Transverse colon (tissue), 4 donors: ENCODE measurements at regions not wholly inside any gene's neighbourhood (a gene's known extent, or its start where the extent isn't known, plus 50 kb on each side); places are given as distances from the start of the nearest gene placed in this dataset.

Source experiments
- DNase-seq: peaks from one replicate; pipeline ENCODE4 v3.0.0-alpha.2; 2019
- H3K27ac ChIP-seq, 4 donors: fragments of 200-600 bp; sonication (generic); 2 replicates each; pipeline ENCODE4 v1.5.1; 2016 to 2018; ENCODE audit warnings: inconsistent platforms in 4 of 4
- H3K27me3 ChIP-seq: fragments of 200-600 bp; sonication (generic); 2 replicates; pipeline ENCODE4 v1.5.1; 2017; ENCODE audit warnings: inconsistent platforms
- H3K36me3 ChIP-seq, 4 donors: fragments of 200-600 bp; sonication (generic); 2 replicates each; pipeline ENCODE4 v1.5.1; 2017 to 2019; ENCODE audit warnings: inconsistent platforms in 4 of 4
- H3K4me1 ChIP-seq, 4 donors: fragments of 200-600 bp; sonication (generic); 2 replicates each; pipeline ENCODE4 v1.5.1; 2017 to 2020; ENCODE audit warnings: inconsistent platforms in 4 of 4
- H3K4me3 ChIP-seq, 4 donors: fragments of 200-600 bp; sonication (generic); 1 replicate in 1 of 4; 2 replicates in 3 of 4; pipeline versions ENCODE4 v1.5.1 to v1.6.1; 2017 to 2019; ENCODE audit warnings: inconsistent platforms in 4 of 4
- H3K9me3 ChIP-seq, 2 donors: fragments of 200-600 bp; sonication (generic); 2 replicates each; pipeline ENCODE4 v1.5.1; 2017 to 2019; ENCODE audit warnings: inconsistent platforms in 2 of 2
- CTCF ChIP-seq, 5 experiments: fragments of 200-600 bp in 3 of 5; fragments of 450-650 bp in 2 of 5; sonication (generic) in 3 of 5; IDR thresholded peaks; 1 replicate in 2 of 5; 2 replicates in 3 of 5; pipeline ENCODE4 v1.5.1; 2016 to 2017; ENCODE audit warnings: antibody characterized with exemption in 5 of 5, inconsistent platforms in 3 of 5, mild to moderate bottlenecking in 2 of 5, moderate library complexity in 1 of 5
- EP300 ChIP-seq: sonication (generic); formaldehyde crosslinking; IDR thresholded peaks from one replicate; pipeline ENCODE4 v1.6.1; 2017; ENCODE audit warnings: antibody characterized with exemption, low read depth
- POLR2A ChIP-seq: fragments of 450-650 bp; IDR thresholded peaks from one replicate; pipeline ENCODE4 v1.6.1; 2016; ENCODE audit warnings: antibody characterized with exemption, mild to moderate bottlenecking, moderate library complexity
- POLR2AphosphoS5 ChIP-seq, 3 donors: sonication (generic); formaldehyde crosslinking; IDR thresholded peaks; one replicate each; pipeline ENCODE4 v1.6.1; 2016; ENCODE audit warnings: antibody characterized with exemption in 3 of 3
- WGBS, 2 donors: methylation state at CpG; one replicate each; pipeline ENCODE4 v1.1.5; 2018; ENCODE audit warnings: low coverage in 1 of 2; 5-methylcytosine and 5-hydroxymethylcytosine counted together
- in situ Hi-C, 4 donors: fragments of 200-750 bp; cut with MboI; loops; one replicate each; pipeline versions ENCODE4 v1.15.0 to v1.15.1; 2017; ENCODE audit warnings: low sequenced_read_pairs in 3 of 4, low pct_ligation_motif_present in 1 of 4, low pct_unique_long_range_greater_than_20kb in 1 of 4
- intact Hi-C: fragments of 100-400 bp; cut with DNase I; formaldehyde crosslinking; loops from one replicate; pipeline ENCODE4 v1.15.1; 2023; ENCODE audit warnings: low total_unique reads

- Histone ChIP-seq H3K4me3 (no peak overlapping the region), H3K9me3 (no peaks in the 10 kb centered on the region), H3K36me3 (no peaks in the 10 kb centered on the region), H3K27me3 (no peaks in the 10 kb centered on the region), H3K27ac (no peak overlapping the region), H3K4me1 (peaks cover 0 to 4% (median 0%) of the 10 kb centered on the region in 4 donors)
- 96 to 100% methylated on average over 1 of the region's 1 CpG for WGBS, 2 donors
- intact Hi-C loops (no loop called here), in situ Hi-C loops (no loop called here)
- no peak for DNase-seq
- TF ChIP-seq POLR2AphosphoS5 (IDR thresholded peaks at IDR 0.05): no peak
- no peak for TF ChIP-seq EP300
- TF ChIP-seq POLR2A: no peak
- TF ChIP-seq CTCF (IDR thresholded peaks at IDR 0.05): no peak
Measured at GRCh38 chr16:86224629-86225028, 285.7 kb upstream of the FOXF1 start.

GRCh38 chr16:86225905-86226371 is 284.4 kb upstream of the FOXF1 start:
- in situ Hi-C loops: no loop called here
- DNase-seq: no peak
- H3K4me1 ChIP-seq: peaks cover 0 to 4% (median 0%) of the 10 kb centered on the region in 4 donors
- TF ChIP-seq POLR2AphosphoS5 (IDR thresholded peaks at IDR 0.05) (no peak), EP300 (no peak), CTCF (IDR thresholded peaks at IDR 0.05) (no peak), POLR2A (no peak)
- no peak overlapping the region for H3K27ac ChIP-seq
- H3K9me3 ChIP-seq: no peaks in the 10 kb centered on the region
- H3K36me3 ChIP-seq: no peaks in the 10 kb centered on the region
- intact Hi-C loops: no loop called here
- no peaks in the 10 kb centered on the region for H3K27me3 ChIP-seq
- WGBS, 2 donors: 63% methylated on average over 2 of the region's 2 CpGs; no CpG with 5 or more reads in 1 of the 2 donors
- H3K4me3 ChIP-seq: no peak overlapping the region

- in situ Hi-C loops (no loop called here), intact Hi-C loops (no loop called here)
- TF ChIP-seq POLR2AphosphoS5 (IDR thresholded peaks at IDR 0.05) (no peak), POLR2A (no peak), EP300 (no peak), CTCF (IDR thresholded peaks at IDR 0.05) (no peak)
- DNase-seq: no peak
- Histone ChIP-seq H3K4me1 (peaks cover 0 to 4% (median 0%) of the 10 kb centered on the region in 4 donors), H3K27me3 (no peaks in the 10 kb centered on the region), H3K27ac (peak overlapping the region in 1 of 4 donors; percentile 16), H3K9me3 (no peaks in the 10 kb centered on the region), H3K4me3 (no peak overlapping the region), H3K36me3 (no peaks in the 10 kb centered on the region)
- 79 to 93% methylated on average over 3 to 8 of the region's 8 CpGs for WGBS, 2 donors
Measured at GRCh38 chr16:86227041-86227440, 283.3 kb upstream of the FOXF1 start.

- Histone ChIP-seq H3K4me1 (peaks cover 0 to 4% (median 0%) of the 10 kb centered on the region in 4 donors), H3K9me3 (no peaks in the 10 kb centered on the region), H3K36me3 (no peaks in the 10 kb centered on the region), H3K27ac (no peak overlapping the region), H3K27me3 (no peaks in the 10 kb centered on the region), H3K4me3 (no peak overlapping the region)
- 61% methylated on average over 12 of the region's 12 CpGs; no CpG with 5 or more reads in 1 of the 2 donors for WGBS, 2 donors
- TF ChIP-seq EP300: no peak
- TF ChIP-seq POLR2AphosphoS5 (IDR thresholded peaks at IDR 0.05): no peak
- TF ChIP-seq CTCF (IDR thresholded peaks at IDR 0.05): no peak
- TF ChIP-seq POLR2A: no peak
- intact Hi-C loops: no loop called here
- DNase-seq: no peak
- in situ Hi-C loops: no loop called here
Measured at GRCh38 chr16:86227801-86228200, 282.5 kb upstream of the FOXF1 start.
